Gastrocnemius medialis (tissue), 4 donors: ENCODE measurements at regions not wholly inside any gene's neighbourhood (a gene's known extent, or its start where the extent isn't known, plus 50 kb on each side); places are given as distances from the start of the nearest gene placed in this dataset.

Experiments used
- ATAC-seq, 2 donors: fragments of 150-250 bp; one replicate each; pipeline ENCODE4 v1.9.1; 2016
- DNase-seq, 2 donors: peaks; one replicate each; pipeline ENCODE4 v3.0.0-alpha.2; 2019
- H3K27ac ChIP-seq, 4 donors: fragments of 200-600 bp; sonication (generic); 1 replicate in 1 of 4; 2 replicates in 3 of 4; pipeline ENCODE4 v1.5.1; 2016 to 2018; ENCODE audit warnings: mild to moderate bottlenecking in 2 of 4, moderate library complexity in 1 of 4
- H3K27me3 ChIP-seq, 3 donors: fragments of 200-600 bp; sonication (generic) in 2 of 3; 1 replicate in 1 of 3; 2 replicates in 2 of 3; pipeline versions ENCODE4 v1.5.1 to v1.6.0; 2016 to 2019; ENCODE audit warnings: mild to moderate bottlenecking in 1 of 3, moderate library complexity in 1 of 3
- H3K36me3 ChIP-seq, 2 donors: fragments of 200-600 bp; sonication (generic) in 1 of 2; one replicate each; pipeline ENCODE4 v1.5.1; 2017 to 2018
- H3K4me1 ChIP-seq, 2 donors: fragments of 200-600 bp; sonication (generic) in 1 of 2; one replicate each; pipeline ENCODE4 v1.5.1; 2016 to 2017; ENCODE audit warnings: mild to moderate bottlenecking in 2 of 2
- H3K4me3 ChIP-seq, 4 donors: fragments of 200-600 bp; sonication (generic) in 3 of 4; 1 replicate in 1 of 4; 2 replicates in 3 of 4; pipeline ENCODE4 v1.5.1; 2016 to 2019; ENCODE audit warnings: mild to moderate bottlenecking in 2 of 4
- H3K9me3 ChIP-seq, 3 donors: fragments of 200-600 bp; sonication (generic) in 2 of 3; 1 replicate in 1 of 3; 2 replicates in 2 of 3; pipeline ENCODE4 v1.5.1; 2016 to 2019
- CTCF ChIP-seq, 5 experiments: fragments of 450-650 bp in 3 of 5; fragments of 200-600 bp in 2 of 5; sonication (generic) in 2 of 5; IDR thresholded peaks in 4 of 5; conservative IDR thresholded peaks in 1 of 5; 1 replicate in 4 of 5; 2 replicates in 1 of 5; pipeline ENCODE4 v1.5.1; 2016 to 2019; ENCODE audit warnings: antibody characterized with exemption in 5 of 5, mild to moderate bottlenecking in 3 of 5, moderate library complexity in 3 of 5
- POLR2A ChIP-seq, 2 donors: fragments of 450-650 bp; IDR thresholded peaks; one replicate each; pipeline ENCODE4 v1.6.1; 2017; ENCODE audit warnings: antibody characterized with exemption in 2 of 2, mild to moderate bottlenecking in 2 of 2, moderate library complexity in 2 of 2
- in situ Hi-C, 4 donors: fragments of 200-750 bp; cut with MboI; loops; one replicate each; pipeline versions ENCODE4 v1.15.0 to v1.8.0; 2017; ENCODE audit warnings: low sequenced_read_pairs in 4 of 4
- intact Hi-C: fragments of 100-400 bp; cut with DNase I; formaldehyde crosslinking; loops from one replicate; pipeline ENCODE4 v1.15.1; 2023; ENCODE audit warnings: low total_unique reads

- H3K4me3 ChIP-seq: no peak overlapping the region
- ATAC-seq (no peak), DNase-seq (no peak)
- no peaks in the 10 kb centered on the region for H3K4me1 ChIP-seq
- no peaks in the 10 kb centered on the region for H3K27me3 ChIP-seq
- in situ Hi-C loops (no loop called here), intact Hi-C loops (no loop called here)
- H3K27ac ChIP-seq: no peak overlapping the region
- no peaks in the 10 kb centered on the region for H3K9me3 ChIP-seq
- no peaks in the 10 kb centered on the region for H3K36me3 ChIP-seq
- TF ChIP-seq POLR2A (IDR thresholded peaks at IDR 0.05) (no peak), CTCF (IDR thresholded peaks at IDR 0.05 in 4 of 5, conservative IDR thresholded peaks at IDR 0.05 in 1 of 5) (no peak)
These were observed 52.4 kb upstream of the SELENOK start for GRCh38 chr3:53944028-53944427.

- in situ Hi-C loops: no loop called here
- intact Hi-C loops: no loop called here
These were observed 50.3 kb upstream of the SELENOK start for GRCh38 chr3:53941950-53942349.

More at GRCh38 chr3:53941950-53942349, 50.3 kb upstream of the SELENOK start:
- no peak for DNase-seq
- no peak for ATAC-seq
- Histone ChIP-seq H3K4me1 (no peaks in the 10 kb centered on the region), H3K27me3 (no peaks in the 10 kb centered on the region), H3K27ac (no peak overlapping the region), H3K9me3 (no peaks in the 10 kb centered on the region), H3K4me3 (no peak overlapping the region), H3K36me3 (no peaks in the 10 kb centered on the region)
- TF ChIP-seq CTCF (IDR thresholded peaks at IDR 0.05 in 4 of 5, conservative IDR thresholded peaks at IDR 0.05 in 1 of 5): no peak
